ENCODE measurements at regions not wholly inside any gene's neighbourhood (a gene's known extent, or its start where the extent isn't known, plus 50 kb on each side); places are given as distances from the start of the nearest gene placed in this dataset.

- dilution Hi-C loops (cut with MboI; ENCODE audit: extremely low pct_ligation_motif_present, low sequenced_read_pairs): no loop called here
- no peaks in the 10 kb centered on the region for H4K20me1 ChIP-seq (replicated peaks; ENCODE audit: control insufficient read depth, extremely low read depth, insufficient read depth, low read length)
- ChIA-PET CTCF (interaction anchor here (2.5 kb wide), 1 partner anchor 24 kb away, joined by 7 read pairs; no protein-coding TSS in a partner anchor), POLR2A (no interaction called here)
- intact Hi-C loops (cut with micrococcal nuclease): no loop called here
- H2AFZ ChIP-seq (ENCODE audit: low read depth, low read length): no peak overlapping the region
- H3K27me3 ChIP-seq (ENCODE audit: control insufficient read depth in 2 of 2, insufficient read depth in 2 of 2, low read length in 2 of 2): peaks cover 2 to 5% of the 10 kb centered on the region in 2 experiments
- H3K4me3 ChIP-seq (replicated peaks in 1 of 3; ENCODE audit: insufficient read depth in 1 of 3, low read depth in 1 of 3, low read length in 3 of 3): no peak overlapping the region
- H3K4me1 ChIP-seq (ENCODE audit: control insufficient read depth, extremely low read depth, insufficient read depth, low read length): no peaks in the 10 kb centered on the region
- TF ChIP-seq GATA2 (IDR thresholded peaks at IDR 0.05; ENCODE audit: insufficient read depth, insufficient read length, low read depth, low read length) (no peak), CTCF (IDR thresholded peaks at IDR 0.05; ENCODE audit: extremely low read depth in 1 of 2, insufficient read depth in 1 of 2, low read depth in 1 of 2, low read length in 2 of 2) (no peak), POLR2AphosphoS5 (IDR thresholded peaks at IDR 0.05; ENCODE audit: insufficient read depth, low read depth, low read length) (no peak), EZH2 (IDR thresholded peaks at IDR 0.05; ENCODE audit: borderline replicate concordance, low read depth, low read length, severe bottlenecking) (no peak), MYC (IDR thresholded peaks at IDR 0.05; ENCODE audit: low read depth, low read length) (no peak), JUN (IDR thresholded peaks at IDR 0.05; ENCODE audit: borderline replicate concordance, insufficient read depth, insufficient read length, low read depth) (no peak), POLR2A (IDR thresholded peaks at IDR 0.05; ENCODE audit: low read depth, low read length) (no peak), FOS (IDR thresholded peaks at IDR 0.05; ENCODE audit: borderline replicate concordance, insufficient read depth, low read length) (no peak), MAX (IDR thresholded peaks at IDR 0.05; ENCODE audit: insufficient read depth, insufficient read length) (no peak)
- no peak overlapping the region for H3K9ac ChIP-seq (replicated peaks; ENCODE audit: extremely low read depth, insufficient read depth, low read length)
- BruUV-seq (replicated peaks): no TSS peak
- H3K36me3 ChIP-seq (ENCODE audit: control insufficient read depth in 2 of 2, extremely low read depth in 1 of 2, insufficient read depth in 2 of 2, low read length in 2 of 2): no peaks in the 10 kb centered on the region
- no peaks in the 10 kb centered on the region for H3K9me1 ChIP-seq (replicated peaks; ENCODE audit: control insufficient read depth, extremely low read depth, insufficient read depth, low read length)
- no peaks in the 10 kb centered on the region for H3K79me2 ChIP-seq (ENCODE audit: control insufficient read depth, insufficient read depth, low read length)
- no peak overlapping the region for H3K27ac ChIP-seq (ENCODE audit: insufficient read depth, low read depth, low read length)
- H3K9me3 ChIP-seq (replicated peaks; ENCODE audit: control insufficient read depth, insufficient read depth, low read length): no peaks in the 10 kb centered on the region
- FAIRE-seq: no peak
- DNase-seq (ENCODE audit: low read depth, low spot score): no peak
- no peak overlapping the region for H3K4me2 ChIP-seq (ENCODE audit: insufficient read depth, low read length)
These were observed 71.2 kb upstream of the ITGA11 start for GRCh38 chr15:68503213-68503612.

Measured in endothelial cell of umbilical vein (primary cell).